ENCODE measurements at regions not wholly inside any gene's neighbourhood (a gene's known extent, or its start where the extent isn't known, plus 50 kb on each side); places are given as distances from the start of the nearest gene placed in this dataset.

DNA sequence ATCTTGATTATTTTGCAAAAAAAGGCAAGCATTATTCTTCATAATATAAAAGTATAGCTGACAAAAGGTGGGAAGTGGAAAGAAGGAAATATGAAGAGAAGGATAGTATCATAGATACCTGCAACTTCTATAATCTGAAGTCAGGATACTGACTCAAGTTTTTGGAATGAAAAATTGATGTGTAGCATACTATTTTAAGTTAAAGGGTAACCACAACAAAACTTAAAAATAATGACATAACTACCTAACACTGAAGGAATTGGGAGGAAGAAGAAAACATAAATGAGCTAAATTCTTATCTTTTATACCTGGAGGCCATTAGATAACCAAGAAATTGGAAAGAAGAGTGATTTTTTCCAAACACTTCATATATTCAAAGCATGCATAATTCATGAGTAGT is 51.8 kb upstream of the TLE1 start:
- Histone ChIP-seq H3K14ac (ENCODE audit: low read length) (no peak overlapping the region), H2BK5ac (ENCODE audit: low read length) (no peak overlapping the region), H4K8ac (ENCODE audit: low read depth, low read length) (no peak overlapping the region), H4K91ac (ENCODE audit: low read depth, low read length, poor library complexity) (no peak overlapping the region), H3K9ac (ENCODE audit: low read depth, low read length, poor library complexity) (no peak overlapping the region), H2AK5ac (ENCODE audit: low read depth, low read length) (no peak overlapping the region), H3K4me3 (ENCODE audit: low read length in 2 of 2) (no peak overlapping the region), H2BK12ac (ENCODE audit: low read length) (no peak overlapping the region), H3K23ac (ENCODE audit: low read depth, low read length, poor library complexity) (no peak overlapping the region), H3K4me1 (ENCODE audit: control insufficient read depth in 2 of 2, insufficient read depth in 1 of 2, low read depth in 1 of 2, low read length in 2 of 2) (no peaks in the 10 kb centered on the region), H3K27ac (replicated peaks; ENCODE audit: low read length) (no peak overlapping the region), H3K4me2 (ENCODE audit: insufficient read depth, low read length, poor library complexity, severe bottlenecking) (no peak overlapping the region), H2BK120ac (ENCODE audit: low read depth, low read length) (no peak overlapping the region), H3K4ac (ENCODE audit: low read length) (no peak overlapping the region), H2AFZ (ENCODE audit: low read length) (no peak overlapping the region), H3K18ac (ENCODE audit: low read length) (no peak overlapping the region), H3K27me3 (ENCODE audit: control insufficient read depth in 3 of 3, insufficient read depth in 3 of 3, low read depth in 1 of 3, low read length in 3 of 3) (no peaks in the 10 kb centered on the region), H3K36me3 (replicated peaks in 1 of 2; ENCODE audit: control insufficient read depth in 2 of 2, insufficient read depth in 2 of 2, low read length in 2 of 2) (no peaks in the 10 kb centered on the region), H2BK15ac (ENCODE audit: low read length) (no peak overlapping the region), H3K79me1 (ENCODE audit: low read depth, low read length) (no peaks in the 10 kb centered on the region), H3K9me3 (replicated peaks in 1 of 2; ENCODE audit: control insufficient read depth in 2 of 2, insufficient read depth in 1 of 2, low read depth in 1 of 2, low read length in 2 of 2) (no peaks in the 10 kb centered on the region)
- no peak for DNase-seq (ENCODE audit: low spot score)

DNA sequence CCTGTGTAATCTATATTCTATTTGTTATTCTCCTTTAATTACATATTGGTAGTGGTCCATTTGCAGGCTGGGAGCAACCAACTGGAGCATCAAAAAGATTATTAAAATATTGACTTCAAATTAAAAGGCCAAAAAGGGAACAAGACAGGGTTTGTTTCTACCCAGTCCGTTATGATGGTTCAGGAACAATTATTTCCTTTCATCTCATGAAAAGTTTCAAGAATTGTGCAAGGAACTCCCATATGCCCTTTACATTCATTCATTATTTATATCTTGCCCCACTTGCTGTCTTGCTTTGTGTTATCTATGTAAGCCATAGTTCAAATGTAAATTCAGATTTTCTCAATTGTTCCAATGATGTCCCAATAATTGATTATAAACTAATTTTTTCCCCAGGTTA is 58.7 kb upstream of the TLE1 start:
- H4K91ac ChIP-seq (ENCODE audit: low read depth, low read length, poor library complexity) = no peak overlapping the region
- no peak overlapping the region for H2BK120ac ChIP-seq (ENCODE audit: low read depth, low read length)
- H3K4me3 ChIP-seq (ENCODE audit: low read length in 2 of 2) = no peak overlapping the region
- H3K18ac ChIP-seq (ENCODE audit: low read length) = no peak overlapping the region
- H3K27me3 ChIP-seq (ENCODE audit: control insufficient read depth in 3 of 3, insufficient read depth in 3 of 3, low read depth in 1 of 3, low read length in 3 of 3) = no peaks in the 10 kb centered on the region
- WGBS, 2 donors (ENCODE audit: extremely low coverage in 2 of 2, insufficient read length in 2 of 2, insufficient replicate concordance in 1 of 2) = no CpG with 5 or more reads among the region's 1 CpG
- H3K4me1 ChIP-seq (ENCODE audit: control insufficient read depth in 2 of 2, insufficient read depth in 1 of 2, low read depth in 1 of 2, low read length in 2 of 2) = no peaks in the 10 kb centered on the region
- no peak overlapping the region for H2BK5ac ChIP-seq (ENCODE audit: low read length)
- H3K4me2 ChIP-seq (ENCODE audit: insufficient read depth, low read length, poor library complexity, severe bottlenecking) = no peak overlapping the region
- no peak overlapping the region for H3K23ac ChIP-seq (ENCODE audit: low read depth, low read length, poor library complexity)
- no peak overlapping the region for H3K9ac ChIP-seq (ENCODE audit: low read depth, low read length, poor library complexity)
- H3K4ac ChIP-seq (ENCODE audit: low read length) = no peak overlapping the region
- H3K9me3 ChIP-seq (replicated peaks in 1 of 2; ENCODE audit: control insufficient read depth in 2 of 2, insufficient read depth in 1 of 2, low read depth in 1 of 2, low read length in 2 of 2) = peaks cover 0 to 1% of the 10 kb centered on the region in 2 donors
- no peak overlapping the region for H2AK5ac ChIP-seq (ENCODE audit: low read depth, low read length)
- H4K8ac ChIP-seq (ENCODE audit: low read depth, low read length) = no peak overlapping the region
- no peak overlapping the region for H3K27ac ChIP-seq (replicated peaks; ENCODE audit: low read length)
- H3K14ac ChIP-seq (ENCODE audit: low read length) = no peak overlapping the region
- no peaks in the 10 kb centered on the region for H3K79me1 ChIP-seq (ENCODE audit: low read depth, low read length)
- no peak overlapping the region for H2BK15ac ChIP-seq (ENCODE audit: low read length)
- DNase-seq (ENCODE audit: low spot score) = no peak
- H3K36me3 ChIP-seq (replicated peaks in 1 of 2; ENCODE audit: control insufficient read depth in 2 of 2, insufficient read depth in 2 of 2, low read length in 2 of 2) = no peaks in the 10 kb centered on the region
- H2BK12ac ChIP-seq (ENCODE audit: low read length) = no peak overlapping the region
- H2AFZ ChIP-seq (ENCODE audit: low read length) = no peak overlapping the region

DNA sequence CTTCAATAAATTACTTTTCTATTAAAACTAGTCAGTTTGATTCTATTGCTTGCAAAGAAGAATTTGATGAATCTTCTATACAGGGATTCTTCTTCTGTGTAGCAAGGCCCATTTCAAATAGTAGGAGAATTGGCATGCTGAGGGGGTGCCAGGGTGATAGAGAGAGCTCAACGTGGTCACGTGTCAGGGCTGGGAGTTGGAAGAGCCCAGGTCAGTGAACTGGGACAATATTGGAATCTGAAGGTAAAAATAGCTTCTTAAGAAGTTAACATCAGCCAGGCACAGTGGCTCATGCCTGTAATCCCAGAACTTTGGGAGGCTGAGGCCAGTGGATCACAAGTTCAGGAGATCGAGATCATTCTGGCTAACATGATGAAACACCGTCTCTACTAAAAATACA is 64.1 kb upstream of the TLE1 start:
- no peak overlapping the region for H3K4ac ChIP-seq (ENCODE audit: low read length)
- no peak overlapping the region for H2AK5ac ChIP-seq (ENCODE audit: low read depth, low read length)
- H2BK15ac ChIP-seq (ENCODE audit: low read length) = no peak overlapping the region
- H4K91ac ChIP-seq (ENCODE audit: low read depth, low read length, poor library complexity) = no peak overlapping the region
- H3K23ac ChIP-seq (ENCODE audit: low read depth, low read length, poor library complexity) = no peak overlapping the region
- no peak overlapping the region for H4K8ac ChIP-seq (ENCODE audit: low read depth, low read length)
- no peak overlapping the region for H3K9ac ChIP-seq (ENCODE audit: low read depth, low read length, poor library complexity)
- no peak overlapping the region for H3K4me3 ChIP-seq (ENCODE audit: low read length in 2 of 2)
- no CpG with 5 or more reads among the region's 4 CpGs for WGBS, 2 donors (ENCODE audit: extremely low coverage in 2 of 2, insufficient read length in 2 of 2, insufficient replicate concordance in 1 of 2)
- no peaks in the 10 kb centered on the region for H3K79me1 ChIP-seq (ENCODE audit: low read depth, low read length)
- peaks cover 0 to 1% of the 10 kb centered on the region in 2 donors for H3K9me3 ChIP-seq (replicated peaks in 1 of 2; ENCODE audit: control insufficient read depth in 2 of 2, insufficient read depth in 1 of 2, low read depth in 1 of 2, low read length in 2 of 2)
- H2AFZ ChIP-seq (ENCODE audit: low read length) = no peak overlapping the region
- no peak overlapping the region for H3K18ac ChIP-seq (ENCODE audit: low read length)
- no peak overlapping the region for H2BK120ac ChIP-seq (ENCODE audit: low read depth, low read length)
- H3K27ac ChIP-seq (replicated peaks; ENCODE audit: low read length) = no peak overlapping the region
- peaks cover 0 to 1% of the 10 kb centered on the region in 2 donors for H3K4me1 ChIP-seq (ENCODE audit: control insufficient read depth in 2 of 2, insufficient read depth in 1 of 2, low read depth in 1 of 2, low read length in 2 of 2)
- H2BK12ac ChIP-seq (ENCODE audit: low read length) = no peak overlapping the region
- no peak for DNase-seq (ENCODE audit: low spot score)
- no peak overlapping the region for H3K14ac ChIP-seq (ENCODE audit: low read length)
- no peaks in the 10 kb centered on the region for H3K36me3 ChIP-seq (replicated peaks in 1 of 2; ENCODE audit: control insufficient read depth in 2 of 2, insufficient read depth in 2 of 2, low read length in 2 of 2)
- H2BK5ac ChIP-seq (ENCODE audit: low read length) = no peak overlapping the region
- H3K27me3 ChIP-seq (ENCODE audit: control insufficient read depth in 3 of 3, insufficient read depth in 3 of 3, low read depth in 1 of 3, low read length in 3 of 3) = no peaks in the 10 kb centered on the region
- H3K4me2 ChIP-seq (ENCODE audit: insufficient read depth, low read length, poor library complexity, severe bottlenecking) = no peak overlapping the region

DNA sequence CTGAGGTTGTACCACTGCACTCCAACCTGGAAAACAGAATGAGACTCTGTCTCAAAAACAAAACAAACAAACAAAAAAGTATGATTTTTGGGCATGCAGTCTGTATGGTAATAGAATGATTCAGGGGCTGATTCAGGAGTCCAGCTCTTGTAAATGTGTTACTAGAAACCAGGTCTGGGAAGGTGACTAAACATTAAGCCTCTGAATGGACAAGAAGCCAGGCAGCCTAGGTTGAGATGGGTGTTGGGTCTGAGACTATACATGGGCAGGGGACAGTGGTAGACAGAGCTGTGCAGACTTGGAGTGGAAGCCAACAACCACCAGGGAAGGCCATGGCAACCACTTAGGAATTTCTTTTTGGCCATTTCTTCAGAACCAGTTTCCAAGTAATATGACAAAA is 64.9 kb upstream of the TLE1 start:
- H3K18ac ChIP-seq (ENCODE audit: low read length) = no peak overlapping the region
- H2BK15ac ChIP-seq (ENCODE audit: low read length) = no peak overlapping the region
- H3K4me2 ChIP-seq (ENCODE audit: insufficient read depth, low read length, poor library complexity, severe bottlenecking) = no peak overlapping the region
- H2AK5ac ChIP-seq (ENCODE audit: low read depth, low read length) = no peak overlapping the region
- no peak overlapping the region for H4K8ac ChIP-seq (ENCODE audit: low read depth, low read length)
- no peak for DNase-seq (ENCODE audit: low spot score)
- no peak overlapping the region for H2AFZ ChIP-seq (ENCODE audit: low read length)
- no peaks in the 10 kb centered on the region for H3K27me3 ChIP-seq (ENCODE audit: control insufficient read depth in 3 of 3, insufficient read depth in 3 of 3, low read depth in 1 of 3, low read length in 3 of 3)
- no peak overlapping the region for H3K4me3 ChIP-seq (ENCODE audit: low read length in 2 of 2)
- no peak overlapping the region for H4K91ac ChIP-seq (ENCODE audit: low read depth, low read length, poor library complexity)
- H3K9me3 ChIP-seq (replicated peaks in 1 of 2; ENCODE audit: control insufficient read depth in 2 of 2, insufficient read depth in 1 of 2, low read depth in 1 of 2, low read length in 2 of 2) = peaks cover 0 to 1% of the 10 kb centered on the region in 2 donors
- no peak overlapping the region for H2BK12ac ChIP-seq (ENCODE audit: low read length)
- H2BK120ac ChIP-seq (ENCODE audit: low read depth, low read length) = no peak overlapping the region
- H3K14ac ChIP-seq (ENCODE audit: low read length) = no peak overlapping the region
- H3K79me1 ChIP-seq (ENCODE audit: low read depth, low read length) = no peaks in the 10 kb centered on the region
- H3K4me1 ChIP-seq (ENCODE audit: control insufficient read depth in 2 of 2, insufficient read depth in 1 of 2, low read depth in 1 of 2, low read length in 2 of 2) = peaks cover 0 to 1% of the 10 kb centered on the region in 2 donors
- H2BK5ac ChIP-seq (ENCODE audit: low read length) = no peak overlapping the region
- H3K23ac ChIP-seq (ENCODE audit: low read depth, low read length, poor library complexity) = no peak overlapping the region
- H3K36me3 ChIP-seq (replicated peaks in 1 of 2; ENCODE audit: control insufficient read depth in 2 of 2, insufficient read depth in 2 of 2, low read length in 2 of 2) = no peaks in the 10 kb centered on the region
- H3K4ac ChIP-seq (ENCODE audit: low read length) = no peak overlapping the region
- H3K27ac ChIP-seq (replicated peaks; ENCODE audit: low read length) = no peak overlapping the region
- H3K9ac ChIP-seq (ENCODE audit: low read depth, low read length, poor library complexity) = no peak overlapping the region
